ENCODE measurements at regions not wholly inside any gene's neighbourhood (a gene's known extent, or its start where the extent isn't known, plus 50 kb on each side); places are given as distances from the start of the nearest gene placed in this dataset.

DNA sequence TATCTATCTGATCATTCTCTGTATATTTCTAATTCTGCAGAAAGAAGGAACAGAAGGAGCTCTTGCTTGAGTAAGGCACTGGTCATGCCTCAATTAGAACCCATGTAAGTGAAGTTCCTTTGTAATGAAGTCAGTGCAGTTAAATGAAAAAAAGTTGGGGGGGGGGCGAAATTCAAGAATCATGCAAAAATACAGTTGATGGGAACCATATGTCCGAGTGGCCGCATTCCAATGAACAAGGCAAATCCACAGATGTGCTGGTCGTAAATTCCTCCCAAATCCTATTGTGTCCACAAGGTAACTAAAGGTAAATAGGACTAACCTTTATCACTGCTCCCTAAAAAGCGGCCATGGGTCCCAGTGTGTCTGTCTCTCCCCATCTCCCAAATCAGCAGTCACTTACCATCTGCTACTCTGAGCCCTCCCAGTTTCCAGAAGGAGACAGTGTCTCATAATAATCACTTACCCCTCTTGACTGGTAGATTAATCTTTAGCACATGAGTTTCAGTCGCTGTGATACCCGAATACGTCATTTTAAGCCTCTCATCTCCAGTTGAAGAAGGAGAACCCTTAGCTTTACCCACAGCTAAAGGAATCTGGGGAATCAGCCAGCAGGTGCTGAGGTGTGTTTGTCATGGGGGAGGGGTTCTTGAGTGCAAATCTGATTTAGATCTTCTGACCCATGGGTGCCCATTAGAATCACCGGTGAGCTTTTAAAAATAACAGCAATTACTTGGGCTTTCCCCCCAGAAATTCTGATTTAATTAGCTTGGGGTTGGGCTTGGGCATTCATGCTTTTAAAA is 56.3 kb upstream of the EPHB3 start:
- H3K9me3 Mint-ChIP-seq (ENCODE audit: unreplicated experiment) = peaks cover 5% of the 10 kb centered on the region
- TF ChIP-seq, protein P1, sequence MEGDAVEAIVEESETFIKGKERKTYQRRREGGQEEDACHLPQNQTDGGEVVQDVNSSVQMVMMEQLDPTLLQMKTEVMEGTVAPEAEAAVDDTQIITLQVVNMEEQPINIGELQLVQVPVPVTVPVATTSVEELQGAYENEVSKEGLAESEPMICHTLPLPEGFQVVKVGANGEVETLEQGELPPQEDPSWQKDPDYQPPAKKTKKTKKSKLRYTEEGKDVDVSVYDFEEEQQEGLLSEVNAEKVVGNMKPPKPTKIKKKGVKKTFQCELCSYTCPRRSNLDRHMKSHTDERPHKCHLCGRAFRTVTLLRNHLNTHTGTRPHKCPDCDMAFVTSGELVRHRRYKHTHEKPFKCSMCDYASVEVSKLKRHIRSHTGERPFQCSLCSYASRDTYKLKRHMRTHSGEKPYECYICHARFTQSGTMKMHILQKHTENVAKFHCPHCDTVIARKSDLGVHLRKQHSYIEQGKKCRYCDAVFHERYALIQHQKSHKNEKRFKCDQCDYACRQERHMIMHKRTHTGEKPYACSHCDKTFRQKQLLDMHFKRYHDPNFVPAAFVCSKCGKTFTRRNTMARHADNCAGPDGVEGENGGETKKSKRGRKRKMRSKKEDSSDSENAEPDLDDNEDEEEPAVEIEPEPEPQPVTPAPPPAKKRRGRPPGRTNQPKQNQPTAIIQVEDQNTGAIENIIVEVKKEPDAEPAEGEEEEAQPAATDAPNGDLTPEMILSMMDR (IDR thresholded peaks at IDR 0.05) = no peak
- H3K4me1 Mint-ChIP-seq (ENCODE audit: unreplicated experiment) = peaks cover 2% of the 10 kb centered on the region
- peaks cover 70% of the 10 kb centered on the region for H3K27me3 Mint-ChIP-seq (ENCODE audit: unreplicated experiment)
- no peak overlapping the region for H3K27ac Mint-ChIP-seq (ENCODE audit: unreplicated experiment)
- no peaks in the 10 kb centered on the region for H3K36me3 Mint-ChIP-seq (ENCODE audit: unreplicated experiment)
- H3K4me3 Mint-ChIP-seq (ENCODE audit: unreplicated experiment) = no peak overlapping the region
- DNase-seq (ENCODE audit: extremely low spot score, unreplicated experiment) = no peak

DNA sequence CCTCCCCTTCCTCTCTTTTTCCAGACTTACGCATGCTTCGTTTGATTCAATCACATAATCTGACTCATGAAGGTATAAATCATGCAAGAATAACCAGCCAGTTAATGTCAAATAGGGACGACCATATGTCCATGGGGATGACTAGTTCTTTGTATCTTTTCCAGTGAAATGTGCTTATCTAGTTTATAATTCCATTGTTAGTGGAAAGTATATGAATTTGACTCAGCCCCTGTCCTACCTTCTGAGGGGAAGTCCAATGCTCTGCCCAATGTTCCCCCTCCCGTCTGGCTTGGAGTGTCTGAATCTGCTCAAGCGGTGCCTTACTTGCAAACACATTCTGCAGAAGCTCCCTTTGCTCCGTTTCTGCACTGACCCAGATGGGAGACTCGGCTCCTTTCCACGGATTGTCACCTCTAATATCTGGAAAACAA is 55.0 kb upstream of the EPHB3 start:
- DNase-seq (ENCODE audit: extremely low spot score, unreplicated experiment) = no peak
- Mint-ChIP-seq H3K9me3 (ENCODE audit: unreplicated experiment) (peaks cover 6% of the 10 kb centered on the region), H3K27me3 (ENCODE audit: unreplicated experiment) (peaks cover 76% of the 10 kb centered on the region), H3K36me3 (ENCODE audit: unreplicated experiment) (no peaks in the 10 kb centered on the region), H3K4me3 (ENCODE audit: unreplicated experiment) (no peak overlapping the region), H3K4me1 (ENCODE audit: unreplicated experiment) (peaks cover 2% of the 10 kb centered on the region), H3K27ac (ENCODE audit: unreplicated experiment) (no peak overlapping the region)
- TF ChIP-seq, protein P1 (IDR thresholded peaks at IDR 0.05) = no peak

DNA sequence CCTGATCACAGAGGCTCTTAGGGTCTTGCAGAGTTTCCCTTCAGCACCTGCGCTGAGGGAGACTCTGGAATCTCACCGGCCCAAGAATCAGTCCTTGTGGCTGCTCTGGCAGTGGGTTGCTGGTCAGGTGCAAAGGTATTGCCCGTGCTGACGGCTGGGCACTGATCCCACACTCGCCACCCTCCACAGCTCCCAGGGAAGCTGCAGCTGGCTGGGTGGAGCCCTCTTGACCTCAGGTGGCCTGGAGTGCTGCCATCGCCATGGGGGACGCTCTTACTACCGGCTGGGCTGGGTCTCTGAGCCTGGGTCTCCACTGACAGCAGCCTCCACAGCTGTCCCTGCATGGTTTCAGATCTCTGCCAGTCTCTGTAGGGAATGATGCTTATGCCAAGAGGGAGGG is 52.6 kb upstream of the EPHB3 start:
- Mint-ChIP-seq H3K4me3 (ENCODE audit: unreplicated experiment) (no peak overlapping the region), H3K9me3 (ENCODE audit: unreplicated experiment) (peaks cover 7% of the 10 kb centered on the region), H3K4me1 (ENCODE audit: unreplicated experiment) (peaks cover 10% of the 10 kb centered on the region), H3K27me3 (ENCODE audit: unreplicated experiment) (peaks cover 84% of the 10 kb centered on the region), H3K27ac (ENCODE audit: unreplicated experiment) (no peak overlapping the region), H3K36me3 (ENCODE audit: unreplicated experiment) (peaks cover 6% of the 10 kb centered on the region)
- TF ChIP-seq, protein P1 (IDR thresholded peaks at IDR 0.05) = no peak
- DNase-seq (ENCODE audit: extremely low spot score, unreplicated experiment) = no peak

DNA sequence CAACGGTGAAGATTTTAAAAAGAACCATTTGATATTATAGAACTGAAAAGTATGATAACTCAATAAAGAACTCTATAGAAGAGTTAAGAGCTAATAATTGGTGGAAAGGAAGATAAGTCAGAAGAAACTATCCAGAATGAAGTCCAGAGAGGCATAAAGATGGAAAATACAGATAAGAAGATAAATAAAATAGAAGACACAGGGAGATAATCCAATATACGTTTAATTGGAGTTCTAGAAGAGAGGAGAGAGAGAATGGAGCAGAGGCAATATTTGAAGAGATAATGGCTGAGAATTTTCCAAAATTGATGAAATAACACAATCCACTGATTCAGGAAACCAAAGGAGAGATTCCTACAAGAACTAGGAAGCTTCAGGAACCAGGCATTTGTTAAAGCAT is 49.8 kb upstream of the EPHB3 start:
- peaks cover 7% of the 10 kb centered on the region for H3K9me3 Mint-ChIP-seq (ENCODE audit: unreplicated experiment)
- H3K4me1 Mint-ChIP-seq (ENCODE audit: unreplicated experiment) = peaks cover 9% of the 10 kb centered on the region
- H3K27me3 Mint-ChIP-seq (ENCODE audit: unreplicated experiment) = peaks cover 88% of the 10 kb centered on the region
- H3K27ac Mint-ChIP-seq (ENCODE audit: unreplicated experiment) = no peak overlapping the region
- TF ChIP-seq, protein P1 (IDR thresholded peaks at IDR 0.05) = no peak
- H3K36me3 Mint-ChIP-seq (ENCODE audit: unreplicated experiment) = peaks cover 6% of the 10 kb centered on the region
- DNase-seq (ENCODE audit: extremely low spot score, unreplicated experiment) = no peak
- no peak overlapping the region for H3K4me3 Mint-ChIP-seq (ENCODE audit: unreplicated experiment)

Measured in osteocyte (in vitro differentiated cells).